OCI-LY7 (cell line): ENCODE measurements at regions not wholly inside any gene's neighbourhood (a gene's known extent, or its start where the extent isn't known, plus 50 kb on each side); places are given as distances from the start of the nearest gene placed in this dataset.

Source experiments
- CTCF ChIP-seq: fragments of 200-600 bp; sonication (generic); conservative IDR thresholded peaks from 2 replicates; pipeline ENCODE4 v1.5.1; 2014; ENCODE audit warnings: mild to moderate bottlenecking, antibody characterized with exemption, low read length, moderate library complexity, mixed read lengths
- EZH2phosphoT487 ChIP-seq: fragments of 200-600 bp; sonication (generic); IDR thresholded peaks from 2 replicates; pipeline ENCODE4 v1.6.1; 2018; ENCODE audit warnings: low read depth, borderline replicate concordance, mild to moderate bottlenecking, mixed run types, antibody characterized with exemption, low read length, moderate library complexity, mixed read lengths

DNA sequence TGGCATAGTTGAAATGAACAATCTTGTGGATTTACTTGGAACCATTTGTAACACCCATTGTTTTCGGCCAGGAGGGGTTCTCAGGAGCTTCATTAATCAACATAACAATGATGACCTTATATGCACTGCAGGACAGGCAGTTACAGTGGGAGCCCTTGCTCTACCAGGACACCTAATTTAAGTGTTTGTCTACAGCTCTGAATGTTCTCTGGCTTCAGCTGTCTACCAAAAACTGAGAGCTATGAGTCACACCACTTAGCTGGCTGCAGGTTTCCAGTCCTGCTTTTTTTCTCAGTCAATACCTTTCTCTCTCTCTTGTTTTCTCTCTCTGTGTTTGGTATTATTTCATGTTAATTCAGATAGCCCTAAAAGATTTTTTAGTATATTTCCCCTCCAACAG is 105.4 kb upstream of the MBNL2 start:
- no peak for TF ChIP-seq CTCF
- TF ChIP-seq EZH2phosphoT487: no peak
